Heart right ventricle (tissue), 16 donors: ENCODE measurements at regions not wholly inside any gene's neighbourhood (a gene's known extent, or its start where the extent isn't known, plus 50 kb on each side); places are given as distances from the start of the nearest gene placed in this dataset.
"Not testable (repeated sequence)": the region's sequence is repeated elsewhere in the genome, so short reads cannot be mapped to it uniquely, and the experiment has no call there.

ENCODE experiments used
- ATAC-seq, 8 donors: fragments of 200-7000 bp; cut with Tn5 transposase; one replicate each; pipeline ENCODE4 v1.9.1; 2020; ENCODE audit warnings: mild to moderate bottlenecking in 8 of 8, moderate library complexity in 8 of 8, moderate number of reproducible peaks in 1 of 8
- DNase-seq, 2 donors: peaks; one replicate each; pipeline ENCODE4 v3.0.0-alpha.2; 2020
- H3K27ac ChIP-seq, 10 donors: fragments of 200-600 bp; sonication (generic) in 2 of 10; one replicate each; pipeline versions ENCODE4 v1.5.0 to v1.8.0; 2020 to 2022; ENCODE audit warnings: mild to moderate bottlenecking in 3 of 10
- H3K27me3 ChIP-seq, 7 donors: fragments of 200-600 bp; one replicate each; pipeline ENCODE4 v1.8.0; 2021 to 2022; ENCODE audit warnings: mild to moderate bottlenecking in 2 of 7
- H3K36me3 ChIP-seq, 9 donors: fragments of 200-600 bp; sonication (generic) in 1 of 9; one replicate each; pipeline versions ENCODE4 v1.5.0 to v1.8.0; 2020 to 2022; ENCODE audit warnings: mild to moderate bottlenecking in 2 of 9
- H3K4me1 ChIP-seq, 9 donors: fragments of 200-600 bp; sonication (generic) in 1 of 9; one replicate each; pipeline versions ENCODE4 v1.5.0 to v1.8.0; 2020 to 2022; ENCODE audit warnings: mild to moderate bottlenecking in 4 of 9
- H3K4me3 ChIP-seq, 10 donors: fragments of 200-600 bp; sonication (generic) in 2 of 10; one replicate each; pipeline versions ENCODE4 v1.5.0 to v1.8.0; 2020 to 2022; ENCODE audit warnings: mild to moderate bottlenecking in 7 of 10, moderate library complexity in 2 of 10
- H3K9me3 ChIP-seq, 11 donors: fragments of 200-600 bp in 10 of 11; sonication (generic) in 2 of 11; one replicate each; pipeline versions ENCODE4 v1.5.0 to v1.8.0; 2013 to 2022; ENCODE audit warnings: mild to moderate bottlenecking in 2 of 11, control low read depth in 1 of 11, moderate library complexity in 1 of 11
- WGBS, 2 donors: extraction: QIAGEN DNeasy Blood & Tissue Kit; methylation state at CpG; one replicate each; pipeline ENCODE4 v1.1.7; 2013; ENCODE audit warnings: inconsistent platforms in 1 of 2; 5-methylcytosine and 5-hydroxymethylcytosine counted together
- intact Hi-C, 10 donors: fragments of 100-400 bp; cut with DNase I; formaldehyde crosslinking; loops; one replicate each; pipeline versions ENCODE4 v1.11.1 to v1.14.2; 2022
- TF ChIP-seq, protein P1 (sequence below), 9 donors: fragments of 200-600 bp; sonication (generic) in 2 of 9; IDR thresholded peaks; one replicate each; pipeline versions ENCODE4 v1.5.0 to v1.8.0; 2021 to 2022; ENCODE audit warnings: antibody characterized with exemption in 9 of 9, mild to moderate bottlenecking in 5 of 9, moderate library complexity in 1 of 9
- donor health status: Arrhythmogenic right ventricular cardiomyopathy.
- donor health status: ischemic (EF 13 %, LVEDD 7.1; RV severe dilation, severe dysfunction).
- donor health status: healthy with polysubstance abuse.
- donor health status: DM: no; HTN: yes; CAD: no.
- donor health status: DM: no; HTN: no; CAD: no.
- donor health status: ischemic (EF 25% LVEDD 6.9; RV normal size, moderate dysfunction).
- donor health status: ischemic (EF 25% LVEDD 5.7; RV mildly dilated, moderate dysfunction).
- donor health status: healthy.
- donor health status: DM: yes; HTN: yes; CAD: no.
- donor health status: Ischemic cardiomyopathy.
- donor health status: ischemic (EF 35%, LVEDD 5.7; RV mildly dilated, moderate dysfunction).
- donor health status: nonischemic (EF 11% LVEDD 7.7; RV severe dilation, severe dysfunction).
- donor health status: DM: yes; HTN: yes; CAD: no.
- donor health status: PGD.
- donor health status: ischemic (EF 29% LVEDD 5.4; RV normal size, mild dysfunction).
- donor health status: nonischemic (EF 23%, LVEDD 6.1; RV moderate dilation, normal function).

DNA sequence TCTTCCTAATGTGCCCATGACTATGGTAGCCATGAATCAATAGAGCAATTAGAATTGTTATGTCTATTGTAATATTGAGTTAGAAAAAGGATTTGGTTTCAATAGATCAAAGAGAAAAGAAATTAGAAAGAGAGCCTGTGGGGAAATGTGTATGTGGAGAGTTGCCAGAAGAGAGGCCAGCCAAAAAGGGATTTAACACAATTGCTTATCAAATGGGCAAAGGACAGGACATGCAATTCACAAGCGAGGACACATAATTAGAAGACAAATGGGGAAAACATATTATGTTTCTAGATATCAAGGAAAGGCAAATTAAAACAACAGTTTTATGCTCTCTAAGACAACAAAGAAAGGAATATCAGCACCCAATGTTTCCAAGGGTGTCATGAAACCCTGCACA lies 403.2 kb upstream of the KLHL29 start:
- 33 to 58% methylated on average over 1 of the region's 1 CpG for WGBS, 2 donors
- H3K27me3 ChIP-seq: no peaks in the 10 kb centered on the region
- H3K9me3 ChIP-seq: peaks cover 0 to 7% (median 0%) of the 10 kb centered on the region in 11 donors
- DNase-seq (no peak), ATAC-seq (no peak)
- no peaks in the 10 kb centered on the region for H3K36me3 ChIP-seq
- TF ChIP-seq, protein P1, sequence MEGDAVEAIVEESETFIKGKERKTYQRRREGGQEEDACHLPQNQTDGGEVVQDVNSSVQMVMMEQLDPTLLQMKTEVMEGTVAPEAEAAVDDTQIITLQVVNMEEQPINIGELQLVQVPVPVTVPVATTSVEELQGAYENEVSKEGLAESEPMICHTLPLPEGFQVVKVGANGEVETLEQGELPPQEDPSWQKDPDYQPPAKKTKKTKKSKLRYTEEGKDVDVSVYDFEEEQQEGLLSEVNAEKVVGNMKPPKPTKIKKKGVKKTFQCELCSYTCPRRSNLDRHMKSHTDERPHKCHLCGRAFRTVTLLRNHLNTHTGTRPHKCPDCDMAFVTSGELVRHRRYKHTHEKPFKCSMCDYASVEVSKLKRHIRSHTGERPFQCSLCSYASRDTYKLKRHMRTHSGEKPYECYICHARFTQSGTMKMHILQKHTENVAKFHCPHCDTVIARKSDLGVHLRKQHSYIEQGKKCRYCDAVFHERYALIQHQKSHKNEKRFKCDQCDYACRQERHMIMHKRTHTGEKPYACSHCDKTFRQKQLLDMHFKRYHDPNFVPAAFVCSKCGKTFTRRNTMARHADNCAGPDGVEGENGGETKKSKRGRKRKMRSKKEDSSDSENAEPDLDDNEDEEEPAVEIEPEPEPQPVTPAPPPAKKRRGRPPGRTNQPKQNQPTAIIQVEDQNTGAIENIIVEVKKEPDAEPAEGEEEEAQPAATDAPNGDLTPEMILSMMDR (IDR thresholded peaks at IDR 0.05): no peak
- intact Hi-C loops: no loop called here
- no peaks in the 10 kb centered on the region for H3K4me1 ChIP-seq
- no peak overlapping the region for H3K4me3 ChIP-seq
- H3K27ac ChIP-seq: no peak overlapping the region

DNA sequence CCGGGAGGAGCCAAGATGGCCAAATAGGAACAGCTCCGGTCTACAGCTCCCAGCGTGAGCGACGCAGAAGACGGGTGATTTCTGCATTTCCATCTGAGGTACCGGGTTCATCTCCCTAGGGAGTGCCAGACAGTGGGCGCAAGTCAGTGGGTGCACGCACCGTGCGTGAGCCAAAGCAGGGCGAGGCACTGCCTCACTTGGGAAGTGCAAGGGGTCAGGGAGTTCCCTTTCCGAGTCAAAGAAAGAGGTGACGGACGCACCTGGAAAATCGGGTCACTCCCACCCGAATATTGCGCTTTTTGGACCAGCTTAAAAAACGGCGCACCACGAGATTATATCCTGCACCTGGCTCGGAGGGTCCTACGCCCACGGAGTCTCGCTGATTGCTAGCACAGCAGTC lies 400.8 kb upstream of the KLHL29 start:
- H3K27me3 ChIP-seq, H3K27ac ChIP-seq, H3K4me3 ChIP-seq, ATAC-seq, DNase-seq, H3K9me3 ChIP-seq, H3K36me3 ChIP-seq, intact Hi-C loops, H3K4me1 ChIP-seq: not testable (repeated sequence)
- 93 to 97% methylated on average over 14 to 19 of the region's 25 CpGs for WGBS, 2 donors

DNA sequence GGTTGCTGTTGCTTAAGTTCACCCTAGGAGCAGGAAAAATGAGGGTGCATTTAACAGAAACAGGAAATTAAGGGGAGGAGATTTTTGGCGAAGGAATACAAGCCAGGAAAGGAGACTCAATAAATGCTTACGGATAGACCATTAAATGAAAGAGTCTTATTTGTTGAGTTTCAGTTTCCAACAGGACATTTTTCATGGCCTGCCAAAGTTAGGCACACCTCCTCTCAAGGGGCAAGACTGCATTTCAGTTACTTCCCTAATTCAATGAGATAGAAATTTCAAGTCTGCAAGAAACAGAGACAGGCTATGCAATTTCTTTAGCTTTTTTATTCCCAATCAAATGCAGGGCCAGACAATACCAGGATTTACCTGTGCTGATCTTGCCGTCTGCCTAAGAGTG lies 394.7 kb upstream of the KLHL29 start:
- H3K4me3 ChIP-seq: no peak overlapping the region
- no peaks in the 10 kb centered on the region for H3K36me3 ChIP-seq
- no peak overlapping the region for H3K27ac ChIP-seq
- peaks cover 0 to 3% (median 0%) of the 10 kb centered on the region in 11 donors for H3K9me3 ChIP-seq
- intact Hi-C loops: no loop called here
- no peaks in the 10 kb centered on the region for H3K27me3 ChIP-seq
- H3K4me1 ChIP-seq: no peaks in the 10 kb centered on the region
- DNase-seq (no peak), ATAC-seq (no peak)
- TF ChIP-seq, protein P1 (IDR thresholded peaks at IDR 0.05): no peak
- 64 to 83% methylated on average over 3 of the region's 3 CpGs for WGBS, 2 donors

GRCh38 chr2:22991844-22992243 lies 393.1 kb upstream of the KLHL29 start:
- no peak overlapping the region for H3K27ac ChIP-seq
- H3K9me3 ChIP-seq: peaks cover 0 to 3% (median 0%) of the 10 kb centered on the region in 11 donors
- no peaks in the 10 kb centered on the region for H3K4me1 ChIP-seq
- TF ChIP-seq, protein P1 (IDR thresholded peaks at IDR 0.05): peak in 3 of 9 donors; percentile 10 to 21 (median 10)
- WGBS, 2 donors: 76 to 85% methylated on average over 3 of the region's 3 CpGs
- no peak for ATAC-seq
- no peaks in the 10 kb centered on the region for H3K27me3 ChIP-seq
- H3K4me3 ChIP-seq: no peak overlapping the region
- intact Hi-C loops: no loop called here
- H3K36me3 ChIP-seq: no peaks in the 10 kb centered on the region
- DNase-seq: no peak

DNA sequence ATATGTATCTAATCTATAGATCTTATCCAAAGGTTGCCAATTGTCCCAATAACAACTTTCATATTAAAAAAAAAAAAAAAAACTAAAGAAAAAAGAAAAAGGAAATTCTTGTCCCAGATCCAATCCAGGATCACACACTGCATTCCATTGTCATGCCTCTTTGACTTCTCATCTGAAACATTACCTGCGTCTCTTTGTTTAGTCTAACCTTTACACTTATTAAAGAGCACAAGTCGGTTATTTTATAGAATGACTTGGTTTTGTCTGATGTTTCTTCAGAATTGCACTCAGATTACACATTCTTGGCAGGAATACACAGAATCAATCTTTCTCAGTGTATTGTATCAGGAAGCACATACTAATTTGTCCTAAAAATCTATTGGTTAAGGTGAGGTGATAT lies 392.5 kb upstream of the KLHL29 start:
- H3K4me1 ChIP-seq: no peaks in the 10 kb centered on the region
- no peaks in the 10 kb centered on the region for H3K27me3 ChIP-seq

More for the DNA sequence above, 392.5 kb upstream of the KLHL29 start:
- TF ChIP-seq, protein P1 (IDR thresholded peaks at IDR 0.05): no peak
- ATAC-seq: no peak
- H3K4me3 ChIP-seq: no peak overlapping the region
- 85 to 90% methylated on average over 2 of the region's 2 CpGs for WGBS, 2 donors
- no peak for DNase-seq
- H3K27ac ChIP-seq: no peak overlapping the region
- H3K9me3 ChIP-seq: peaks cover 0 to 3% (median 0%) of the 10 kb centered on the region in 11 donors
- intact Hi-C loops: no loop called here
- H3K36me3 ChIP-seq: no peaks in the 10 kb centered on the region
